H1 (cell line): ENCODE measurements at regions not wholly inside any gene's neighbourhood (a gene's known extent, or its start where the extent isn't known, plus 50 kb on each side); places are given as distances from the start of the nearest gene placed in this dataset.

Experiments
- CTCF ChIA-PET: fragments of 300-600 bp; sonication (Branson Sonifier 250); formaldehyde crosslinking; loops from one replicate; lab custom pipeline; 2021; ENCODE audit not compliant: partially characterized antibody; lab: Charles Lee
- POLR2A ChIA-PET: fragments of 300-600 bp; sonication (Branson Sonifier 250); formaldehyde crosslinking; loops from one replicate; lab custom pipeline; 2021; ENCODE audit warnings: inconsistent platforms; ENCODE audit not compliant: partially characterized antibody; lab: Charles Lee
- DNase-seq, 2 experiments: peaks; one replicate each; pipeline versions ENCODE4 v3.0.0 to v3.0.0-alpha.2; 2010 to 2022; ENCODE audit warnings: low spot score in 2 of 2, low read depth in 1 of 2, mixed read lengths in 1 of 2
- FAIRE-seq: peaks from 2 replicates; lab custom pipeline; 2011; peaks lifted over from hg19 to GRCh38; lab: Jason Lieb, UNC
- H2AFZ ChIP-seq: 2 replicates; pipeline ENCODE4 v1.8.1; 2012; ENCODE audit warnings: low read length, inconsistent platforms
- H2AK5ac ChIP-seq: 2 replicates; pipeline ENCODE4 v1.6.1; 2013; ENCODE audit warnings: low read depth, low read length
- H2BK120ac ChIP-seq: replicated peaks from 2 replicates; pipeline ENCODE3; 2013; ENCODE audit warnings: low read depth, low read length, inconsistent platforms
- H2BK12ac ChIP-seq: 2 replicates; pipeline ENCODE4 v1.6.1; 2013; ENCODE audit warnings: low read depth, low read length
- H2BK15ac ChIP-seq: 2 replicates; pipeline ENCODE4 v1.6.1; 2013; ENCODE audit warnings: low read length
- H2BK20ac ChIP-seq: 2 replicates; pipeline ENCODE4 v1.6.1; 2013; ENCODE audit warnings: low read length
- H2BK5ac ChIP-seq: 2 replicates; pipeline ENCODE4 v1.6.1; 2013; ENCODE audit warnings: low read depth, low read length
- H3K14ac ChIP-seq: 2 replicates; pipeline ENCODE4 v1.6.1; 2013; ENCODE audit warnings: inconsistent platforms; ENCODE audit not compliant: insufficient read length
- H3K18ac ChIP-seq: 2 replicates; pipeline ENCODE4 v1.6.1; 2013; ENCODE audit warnings: low read length; ENCODE audit errors: extremely low read depth
- H3K23ac ChIP-seq: 2 replicates; pipeline ENCODE4 v1.6.1; 2013; ENCODE audit warnings: inconsistent platforms; ENCODE audit not compliant: insufficient read length
- H3K23me2 ChIP-seq: 2 replicates; pipeline ENCODE4 v1.6.1; 2013; ENCODE audit warnings: low read depth, low read length
- H3K27ac ChIP-seq: 2 replicates; pipeline ENCODE4 v1.6.1; 2011; ENCODE audit warnings: low read depth, low read length, inconsistent platforms
- H3K27me3 ChIP-seq, 4 experiments: replicated peaks in 1 of 4; 1 replicate in 1 of 4; 2 replicates in 3 of 4; pipeline versions ENCODE4 v1.6.1 to v1.8.1; 2011 to 2013; ENCODE audit warnings: low read length in 3 of 4, mild to moderate bottlenecking in 3 of 4, inconsistent platforms in 2 of 4, mixed read lengths in 2 of 4, moderate library complexity in 1 of 4; ENCODE audit not compliant: control insufficient read depth in 3 of 4, insufficient read depth in 3 of 4; ENCODE audit errors: extremely low read depth in 1 of 4
- H3K36me3 ChIP-seq, 4 experiments: 2 replicates each; pipeline versions ENCODE4 v1.6.1 to v1.8.1; 2011 to 2013; ENCODE audit warnings: mild to moderate bottlenecking in 4 of 4, low read length in 3 of 4, moderate library complexity in 2 of 4, control low read depth in 1 of 4, inconsistent platforms in 1 of 4; ENCODE audit not compliant: insufficient read depth in 4 of 4, control insufficient read depth in 2 of 4
- H3K4ac ChIP-seq: replicated peaks from 2 replicates; pipeline ENCODE3; 2013; ENCODE audit warnings: low read length, low read depth, mixed read lengths, inconsistent platforms; ENCODE audit not compliant: insufficient read length
- H3K4me1 ChIP-seq, 4 experiments: replicated peaks in 1 of 4; 1 replicate in 1 of 4; 2 replicates in 3 of 4; pipeline versions ENCODE4 v1.6.1 to v1.8.1; 2011 to 2013; ENCODE audit warnings: low read length in 3 of 4, inconsistent platforms in 2 of 4, mixed read lengths in 1 of 4; ENCODE audit not compliant: insufficient read depth in 4 of 4, control insufficient read depth in 3 of 4
- H3K4me2 ChIP-seq, 2 experiments: 2 replicates each; pipeline versions ENCODE4 v1.6.1 to v1.8.1; 2011 to 2013; ENCODE audit warnings: low read depth in 2 of 2, low read length in 2 of 2, control low read depth in 1 of 2, inconsistent platforms in 1 of 2, mild to moderate bottlenecking in 1 of 2; ENCODE audit not compliant: insufficient read depth in 1 of 2
- H3K4me3 ChIP-seq, 4 experiments: fragments of 200-600, 300-600 bp in 1 of 4; sonication (generic), shearing (Covaris generic), sonication (Bioruptor Twin) in 1 of 4; 2 replicates each; pipeline versions ENCODE4 v1.5.1 to v1.8.1; 2011 to 2016; ENCODE audit warnings: low read length in 4 of 4, low read depth in 3 of 4, control low read depth in 2 of 4, inconsistent platforms in 2 of 4, mild to moderate bottlenecking in 2 of 4, mixed read lengths in 1 of 4, moderate library complexity in 1 of 4; ENCODE audit not compliant: insufficient read depth in 2 of 4; ENCODE audit errors: extremely low read depth in 1 of 4
- H3K56ac ChIP-seq: replicated peaks from 2 replicates; pipeline ENCODE3; 2013; ENCODE audit warnings: low read depth, mild to moderate bottlenecking, mixed read lengths, low read length, inconsistent platforms; ENCODE audit not compliant: insufficient read length
- H3K79me1 ChIP-seq: 2 replicates; pipeline ENCODE4 v1.6.1; 2013; ENCODE audit warnings: low read depth, low read length, control low read depth
- H3K79me2 ChIP-seq, 2 experiments: 2 replicates each; pipeline versions ENCODE4 v1.6.1 to v1.8.1; 2012 to 2013; ENCODE audit warnings: low read length in 2 of 2, mild to moderate bottlenecking in 2 of 2, inconsistent platforms in 1 of 2; ENCODE audit not compliant: insufficient read depth in 2 of 2, control insufficient read depth in 1 of 2
- H3K9ac ChIP-seq, 4 experiments: replicated peaks in 1 of 4; 1 replicate in 1 of 4; 2 replicates in 3 of 4; pipeline versions ENCODE4 v1.6.1 to v1.8.1; 2011 to 2013; ENCODE audit warnings: low read depth in 3 of 4, low read length in 3 of 4, control low read depth in 2 of 4, mild to moderate bottlenecking in 2 of 4, moderate library complexity in 2 of 4, inconsistent platforms in 1 of 4; ENCODE audit errors: extremely low read depth in 1 of 4
- H3K9me3 ChIP-seq, 2 experiments: 2 replicates each; pipeline versions ENCODE4 v1.6.1 to v1.8.1; 2012 to 2013; ENCODE audit warnings: mild to moderate bottlenecking in 2 of 2, moderate library complexity in 2 of 2, control low read depth in 1 of 2, inconsistent platforms in 1 of 2, low read depth in 1 of 2, low read length in 1 of 2, mixed read lengths in 1 of 2; ENCODE audit not compliant: insufficient read depth in 2 of 2
- H4K20me1 ChIP-seq, 2 experiments: replicated peaks in 1 of 2; 2 replicates each; pipeline versions ENCODE3 to v1.8.1; 2011 to 2013; ENCODE audit warnings: inconsistent platforms in 2 of 2, low read length in 2 of 2, mild to moderate bottlenecking in 1 of 2; ENCODE audit not compliant: insufficient read depth in 2 of 2, control insufficient read depth in 1 of 2
- H4K5ac ChIP-seq: 2 replicates; pipeline ENCODE4 v1.6.1; 2013; ENCODE audit warnings: low read length, low read depth, mixed read lengths, inconsistent platforms; ENCODE audit not compliant: insufficient read length
- H4K8ac ChIP-seq: 2 replicates; pipeline ENCODE4 v1.8.0; 2013; ENCODE audit warnings: mild to moderate bottlenecking, moderate library complexity, low read length, inconsistent platforms; ENCODE audit not compliant: insufficient read depth; ENCODE audit errors: extremely low read depth
- H4K91ac ChIP-seq: replicated peaks from 2 replicates; pipeline ENCODE3; 2013; ENCODE audit warnings: low read length, mixed read lengths, inconsistent platforms; ENCODE audit not compliant: insufficient read length
- BCL11A ChIP-seq, 2 experiments: IDR thresholded peaks; one replicate each; pipeline ENCODE4 v1.6.1; 2011; ENCODE audit warnings: low read depth in 2 of 2, low read length in 2 of 2, mild to moderate bottlenecking in 2 of 2
- CHD1 ChIP-seq: IDR thresholded peaks from 2 replicates; pipeline ENCODE4 v1.6.1; 2012; ENCODE audit warnings: low read depth, low read length, improper control_type of control experiment
- KDM4A ChIP-seq: IDR thresholded peaks from one replicate; pipeline ENCODE4 v1.7.1; 2012; ENCODE audit warnings: low read depth, mild to moderate bottlenecking, moderate library complexity, low read length, inconsistent platforms; ENCODE audit not compliant: severe bottlenecking
- KDM5A ChIP-seq: fragments of 200-600 bp; IDR thresholded peaks from 2 replicates; pipeline ENCODE4 v1.7.1; 2012; ENCODE audit warnings: mild to moderate bottlenecking, low read length, inconsistent platforms, mixed read lengths
- PHF8 ChIP-seq: fragments of 200-600 bp; sonication (generic); conservative IDR thresholded peaks from 2 replicates; pipeline ENCODE4 v1.7.1; 2012; ENCODE audit warnings: low read depth, mild to moderate bottlenecking, inconsistent platforms, low read length, moderate library complexity
- RAD21 ChIP-seq, 2 experiments: IDR thresholded peaks in 1 of 2; conservative IDR thresholded peaks in 1 of 2; 2 replicates each; pipeline ENCODE4 v1.6.1; 2011; ENCODE audit warnings: low read depth in 2 of 2, low read length in 2 of 2, improper control_type of control experiment in 1 of 2, inconsistent platforms in 1 of 2, mild to moderate bottlenecking in 1 of 2, moderate library complexity in 1 of 2
- SIN3A ChIP-seq, 2 experiments: IDR thresholded peaks in 1 of 2; conservative IDR thresholded peaks in 1 of 2; 2 replicates each; pipeline ENCODE4 v1.6.1; 2011 to 2012; ENCODE audit warnings: low read length in 2 of 2, improper control_type of control experiment in 1 of 2, low read depth in 1 of 2, mild to moderate bottlenecking in 1 of 2
- SIX5 ChIP-seq: IDR thresholded peaks from 2 replicates; pipeline ENCODE4 v1.6.1; 2011; ENCODE audit warnings: mild to moderate bottlenecking, low read depth, low read length
- WGBS, 2 experiments: shearing (Covaris generic) in 1 of 2; methylation state at CpG; one replicate each; pipeline versions ENCODE4 v1.1.6 to v1.1.7; 2013 to 2015; ENCODE audit warnings: low lambda C conversion rate in 2 of 2, mixed read lengths in 2 of 2, inconsistent platforms in 1 of 2, low coverage in 1 of 2, missing lambda C conversion rate in 1 of 2; ENCODE audit not compliant: insufficient replicate concordance in 2 of 2, insufficient coverage in 1 of 2, insufficient read length in 1 of 2; ENCODE audit errors: extremely low coverage in 1 of 2, missing lambda C conversion rate in 1 of 2; 5-methylcytosine and 5-hydroxymethylcytosine counted together

DNA sequence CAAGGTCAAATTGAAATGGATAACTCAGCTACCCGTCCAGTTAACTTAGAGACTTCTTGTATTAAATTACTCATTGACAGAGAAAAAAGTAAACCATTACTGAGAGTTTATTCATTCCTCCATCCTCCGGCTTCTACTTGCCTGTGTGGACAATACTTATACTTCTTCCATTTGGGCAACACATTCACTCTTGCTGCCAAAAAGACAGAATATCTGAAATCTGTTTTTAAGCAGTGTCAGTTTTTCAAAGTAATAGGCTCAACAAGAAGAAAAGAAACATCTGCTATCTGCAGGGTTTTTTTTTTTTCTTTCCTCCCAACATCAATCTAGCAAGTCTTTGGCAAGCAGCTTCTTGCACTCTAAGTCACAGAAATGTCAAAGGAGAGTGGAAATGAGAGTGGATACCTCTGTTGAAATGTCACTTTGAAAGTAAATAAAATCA lies 1142.8 kb downstream of the PCDH9 start:
- no peak overlapping the region for H2BK12ac ChIP-seq
- H4K20me1 ChIP-seq: no peaks in the 10 kb centered on the region
- no peak overlapping the region for H2BK20ac ChIP-seq
- H4K91ac ChIP-seq: no peak overlapping the region
- no peak overlapping the region for H3K23ac ChIP-seq
- H3K79me1 ChIP-seq: no peaks in the 10 kb centered on the region
- H3K56ac ChIP-seq: no peak overlapping the region
- H2BK120ac ChIP-seq: no peak overlapping the region
- no peaks in the 10 kb centered on the region for H3K27me3 ChIP-seq
- no peak overlapping the region for H4K8ac ChIP-seq
- H3K23me2 ChIP-seq: no peaks in the 10 kb centered on the region
- no peak overlapping the region for H3K18ac ChIP-seq
- H4K5ac ChIP-seq: no peak overlapping the region
- H3K9ac ChIP-seq: no peak overlapping the region
- no peak overlapping the region for H2AK5ac ChIP-seq
- DNase-seq (no peak), FAIRE-seq (no peak)
- H3K27ac ChIP-seq: no peak overlapping the region
- no peak overlapping the region for H2AFZ ChIP-seq
- WGBS, 2 experiments: 93% methylated on average over 2 of the region's 2 CpGs; no CpG with 5 or more reads in 1 of the 2 experiments
- H3K14ac ChIP-seq: no peak overlapping the region
- no peaks in the 10 kb centered on the region for H3K36me3 ChIP-seq
- H3K4me1 ChIP-seq: no peaks in the 10 kb centered on the region
- H3K79me2 ChIP-seq: no peaks in the 10 kb centered on the region
- ChIA-PET CTCF (no interaction called here), POLR2A (no interaction called here)
- H3K4ac ChIP-seq: no peak overlapping the region
- no peak overlapping the region for H3K4me3 ChIP-seq
- no peak overlapping the region for H2BK5ac ChIP-seq
- H3K9me3 ChIP-seq: no peaks in the 10 kb centered on the region
- H2BK15ac ChIP-seq: no peak overlapping the region
- H3K4me2 ChIP-seq: no peak overlapping the region
- TF ChIP-seq KDM5A (no peak), SIX5 (no peak), BCL11A (IDR thresholded peaks at IDR 0.05; ENCODE audit: low read depth in 2 of 2, low read length in 2 of 2) (no peak), KDM4A (no peak), RAD21 (IDR thresholded peaks at IDR 0.05 in 1 of 2, conservative IDR thresholded peaks at IDR 0.05 in 1 of 2; ENCODE audit: low read depth in 2 of 2, low read length in 2 of 2) (no peak), SIN3A (conservative IDR thresholded peaks at IDR 0.05 in 1 of 2, IDR thresholded peaks at IDR 0.05 in 1 of 2; ENCODE audit: low read depth in 1 of 2, low read length in 2 of 2) (no peak), CHD1 (no peak), PHF8 (no peak)
